HG03558 (cell line): ENCODE measurements at regions not wholly inside any gene's neighbourhood (a gene's known extent, or its start where the extent isn't known, plus 50 kb on each side); places are given as distances from the start of the nearest gene placed in this dataset.

Experiments used
- ATAC-seq: cut with Tn5 transposase; IDR thresholded peaks from one replicate; pipeline ENCODE4 v1.9.1; 2021; ENCODE audit warnings: moderate number of reproducible peaks; ENCODE audit not compliant: unreplicated experiment; ENCODE audit errors: extremely low read depth

- no peak for ATAC-seq
Measured at GRCh38 chr2:220684099-220684498, 888.0 kb downstream of the EPHA4 start.

- ATAC-seq = peak; percentile 64
Measured at GRCh38 chr2:220687231-220687843, 884.8 kb downstream of the EPHA4 start.

- no peak for ATAC-seq
Measured at GRCh38 chr2:220695397-220696279, 876.5 kb downstream of the EPHA4 start.

- no peak for ATAC-seq
Measured at GRCh38 chr2:220696280-220696669, 875.8 kb downstream of the EPHA4 start.

GRCh38 chr2:220697011-220697410 is 875.1 kb downstream of the EPHA4 start:
- ATAC-seq = no peak

GRCh38 chr2:220701115-220701514 is 871.0 kb downstream of the EPHA4 start:
- no peak for ATAC-seq

- no peak for ATAC-seq
Measured at GRCh38 chr2:220703279-220703678, 868.8 kb downstream of the EPHA4 start.

- ATAC-seq = no peak
Measured at GRCh38 chr2:220704081-220704480, 868.0 kb downstream of the EPHA4 start.

GRCh38 chr2:220704810-220705209 is 867.3 kb downstream of the EPHA4 start:
- no peak for ATAC-seq

GRCh38 chr2:220705678-220706077 is 866.4 kb downstream of the EPHA4 start:
- no peak for ATAC-seq

- no peak for ATAC-seq
Measured at GRCh38 chr2:220707261-220707660, 864.8 kb downstream of the EPHA4 start.

GRCh38 chr2:220708366-220708765 is 863.7 kb downstream of the EPHA4 start:
- ATAC-seq = no peak

- no peak for ATAC-seq
Measured at GRCh38 chr2:220717283-220717682, 854.8 kb downstream of the EPHA4 start.

- ATAC-seq = no peak
Measured at GRCh38 chr2:220736778-220737177, 835.3 kb downstream of the EPHA4 start.

GRCh38 chr2:220743203-220743602 is 828.9 kb downstream of the EPHA4 start:
- no peak for ATAC-seq

GRCh38 chr2:220744861-220745260 is 827.2 kb downstream of the EPHA4 start:
- no peak for ATAC-seq

- no peak for ATAC-seq
Measured at GRCh38 chr2:220745682-220746081, 826.4 kb downstream of the EPHA4 start.

- no peak for ATAC-seq
Measured at GRCh38 chr2:220747736-220748135, 824.4 kb downstream of the EPHA4 start.

GRCh38 chr2:220748875-220749479 is 823.1 kb downstream of the EPHA4 start:
- no peak for ATAC-seq

GRCh38 chr2:220753486-220753885 is 818.6 kb downstream of the EPHA4 start:
- no peak for ATAC-seq

GRCh38 chr2:220756653-220757052 is 815.5 kb downstream of the EPHA4 start:
- ATAC-seq = no peak
